CD14-positive monocyte (primary cell): ENCODE measurements at regions not wholly inside any gene's neighbourhood (a gene's known extent, or its start where the extent isn't known, plus 50 kb on each side); places are given as distances from the start of the nearest gene placed in this dataset.

Experiments used
- DNase-seq, 3 donors: peaks; one replicate each; pipeline ENCODE4 v3.0.0-alpha.2; 2011 to 2022
- H2AFZ ChIP-seq: 2 replicates; pipeline ENCODE4 v1.6.0; 2012; ENCODE audit warnings: mild to moderate bottlenecking, low read depth, low read length, inconsistent platforms; ENCODE audit not compliant: insufficient read depth, poor library complexity, severe bottlenecking
- H3K27ac ChIP-seq, 2 donors: 1 replicate in 1 of 2; 2 replicates in 1 of 2; pipeline ENCODE4 v1.5.1; 2012 to 2013; ENCODE audit warnings: low read length in 2 of 2, control low read depth in 1 of 2, inconsistent platforms in 1 of 2, low read depth in 1 of 2, mild to moderate bottlenecking in 1 of 2
- H3K27me3 ChIP-seq, 2 donors: one replicate each; pipeline versions ENCODE4 v1.6.0 to v1.6.1; 2011 to 2013; ENCODE audit warnings: low read length in 2 of 2; ENCODE audit not compliant: control insufficient read depth in 2 of 2, insufficient read depth in 2 of 2
- H3K36me3 ChIP-seq, 2 donors: replicated peaks in 1 of 2; 1 replicate in 1 of 2; 2 replicates in 1 of 2; pipeline versions ENCODE4 v1.5.1 to v1.6.1; 2012 to 2013; ENCODE audit warnings: low read length in 2 of 2, control low read depth in 1 of 2, inconsistent platforms in 1 of 2, mild to moderate bottlenecking in 1 of 2; ENCODE audit not compliant: insufficient read depth in 2 of 2, control insufficient read depth in 1 of 2
- H3K4me1 ChIP-seq, 2 donors: 1 replicate in 1 of 2; 2 replicates in 1 of 2; pipeline versions ENCODE4 v1.5.1 to v1.6.1; 2012 to 2013; ENCODE audit warnings: low read length in 2 of 2, control low read depth in 1 of 2, inconsistent platforms in 1 of 2, mild to moderate bottlenecking in 1 of 2, moderate library complexity in 1 of 2; ENCODE audit not compliant: insufficient read depth in 2 of 2, control insufficient read depth in 1 of 2
- H3K4me2 ChIP-seq: replicated peaks from 2 replicates; pipeline ENCODE3; 2012; ENCODE audit warnings: low read length, moderate library complexity, mild to moderate bottlenecking; ENCODE audit not compliant: poor library complexity, severe bottlenecking; ENCODE audit errors: extremely low read depth
- H3K4me3 ChIP-seq, 3 experiments: fragments of 200-600 bp in 1 of 3; sonication (generic) in 1 of 3; replicated peaks in 1 of 3; 1 replicate in 2 of 3; 2 replicates in 1 of 3; pipeline ENCODE4 v1.5.1; 2011 to 2013; ENCODE audit warnings: low read length in 3 of 3, mild to moderate bottlenecking in 3 of 3, control low read depth in 2 of 3, low read depth in 2 of 3, inconsistent platforms in 1 of 3, moderate library complexity in 1 of 3
- H3K79me2 ChIP-seq: 2 replicates; pipeline ENCODE4 v1.6.0; 2012; ENCODE audit warnings: mild to moderate bottlenecking, control low read depth, inconsistent platforms, low read length, moderate library complexity; ENCODE audit not compliant: insufficient read depth
- H3K9ac ChIP-seq: 2 replicates; pipeline ENCODE4 v1.6.0; 2017; ENCODE audit warnings: low read length, mild to moderate bottlenecking; ENCODE audit not compliant: insufficient read depth, poor library complexity, severe bottlenecking
- H3K9me3 ChIP-seq, 2 donors: replicated peaks in 1 of 2; 1 replicate in 1 of 2; 2 replicates in 1 of 2; pipeline versions ENCODE4 v1.5.1 to v1.6.1; 2012 to 2013; ENCODE audit warnings: low read length in 2 of 2, control low read depth in 1 of 2; ENCODE audit not compliant: control insufficient read depth in 1 of 2, insufficient read depth in 1 of 2
- H4K20me1 ChIP-seq: 2 replicates; pipeline ENCODE4 v1.6.0; 2012; ENCODE audit warnings: mild to moderate bottlenecking, low read length, control low read depth, moderate library complexity; ENCODE audit not compliant: insufficient read depth
- H3K27ac Mint-ChIP-seq, 7 donors: one replicate each; pipeline ENCODE4 v1.8.0; 2020; ENCODE audit warnings: mild to moderate bottlenecking in 7 of 7, mixed read lengths in 7 of 7, moderate library complexity in 6 of 7, inconsistent platforms in 2 of 7
- H3K27me3 Mint-ChIP-seq, 3 donors: one replicate each; pipeline ENCODE4 v1.8.0; 2021 to 2022; ENCODE audit warnings: low read depth in 3 of 3, mild to moderate bottlenecking in 3 of 3, mixed read lengths in 3 of 3, moderate library complexity in 3 of 3, inconsistent platforms in 1 of 3
- H3K36me3 Mint-ChIP-seq, 2 donors: one replicate each; pipeline ENCODE4 v1.8.0; 2020; ENCODE audit warnings: mixed read lengths in 2 of 2, inconsistent platforms in 1 of 2, mild to moderate bottlenecking in 1 of 2
- H3K4me1 Mint-ChIP-seq: one replicate; pipeline ENCODE4 v1.8.0; 2020; ENCODE audit warnings: mild to moderate bottlenecking, mixed read lengths
- H3K4me3 Mint-ChIP-seq, 2 donors: one replicate each; pipeline ENCODE4 v1.8.0; 2020; ENCODE audit warnings: mild to moderate bottlenecking in 2 of 2, mixed read lengths in 2 of 2, moderate library complexity in 1 of 2
- H3K9me3 Mint-ChIP-seq, 7 donors: one replicate each; pipeline ENCODE4 v1.8.0; 2020 to 2022; ENCODE audit warnings: mixed read lengths in 7 of 7, mild to moderate bottlenecking in 6 of 7, moderate library complexity in 6 of 7, inconsistent platforms in 2 of 7
- CTCF ChIP-seq: fragments of 200-600 bp; IDR thresholded peaks from one replicate; pipeline ENCODE4 v1.8.0; 2022; ENCODE audit warnings: antibody characterized with exemption, mild to moderate bottlenecking
- WGBS: methylation state at CpG from one replicate; pipeline ENCODE4 v1.1.5; 2013; ENCODE audit warnings: missing lambda C conversion rate; ENCODE audit not compliant: insufficient coverage; 5-methylcytosine and 5-hydroxymethylcytosine counted together
- intact Hi-C, 2 donors: fragments of 100-400 bp; cut with micrococcal nuclease; formaldehyde crosslinking; loops; one replicate each; pipeline versions ENCODE4 v1.15.0 to v1.15.1; 2023

- no peak overlapping the region for H3K4me3 Mint-ChIP-seq
- 87% methylated on average over 2 of the region's 2 CpGs for WGBS
- H3K9me3 ChIP-seq: peaks cover 0 to 6% of the 10 kb centered on the region in 2 donors
- no peak overlapping the region for H3K27ac ChIP-seq
- H3K27ac Mint-ChIP-seq: no peak overlapping the region
- intact Hi-C loops: no loop called here
- no peaks in the 10 kb centered on the region for H3K79me2 ChIP-seq
- H3K4me3 ChIP-seq: no peak overlapping the region
- H3K36me3 ChIP-seq: no peaks in the 10 kb centered on the region
- no peaks in the 10 kb centered on the region for H3K36me3 Mint-ChIP-seq
- H4K20me1 ChIP-seq: no peaks in the 10 kb centered on the region
- no peaks in the 10 kb centered on the region for H3K4me1 ChIP-seq
- peaks cover 0 to 3% (median 0%) of the 10 kb centered on the region in 3 donors for H3K27me3 Mint-ChIP-seq
- H3K9ac ChIP-seq: no peak overlapping the region
- no peak for TF ChIP-seq CTCF
- DNase-seq: no peak
- H3K4me1 Mint-ChIP-seq: no peaks in the 10 kb centered on the region
- peaks cover 0 to 7% (median 2%) of the 10 kb centered on the region in 7 donors for H3K9me3 Mint-ChIP-seq
- H2AFZ ChIP-seq: no peak overlapping the region
- H3K27me3 ChIP-seq: no peaks in the 10 kb centered on the region
- no peak overlapping the region for H3K4me2 ChIP-seq
Measured at GRCh38 chr18:39178166-39178565, 1612.6 kb upstream of the CELF4 start.

- TF ChIP-seq CTCF: no peak
- Histone ChIP-seq H3K4me3 (no peak overlapping the region), H3K4me2 (no peak overlapping the region), H3K36me3 (no peaks in the 10 kb centered on the region), H3K9me3 (no peaks in the 10 kb centered on the region), H3K79me2 (no peaks in the 10 kb centered on the region), H3K9ac (no peak overlapping the region), H3K4me1 (no peaks in the 10 kb centered on the region), H3K27ac (no peak overlapping the region), H4K20me1 (no peaks in the 10 kb centered on the region), H3K27me3 (no peaks in the 10 kb centered on the region), H2AFZ (no peak overlapping the region)
- DNase-seq: no peak
- H3K4me1 Mint-ChIP-seq: no peaks in the 10 kb centered on the region
- intact Hi-C loops: no loop called here
- WGBS: 71% methylated on average over 1 of the region's 4 CpGs
- peaks cover 0 to 7% (median 2%) of the 10 kb centered on the region in 7 donors for H3K9me3 Mint-ChIP-seq
- no peaks in the 10 kb centered on the region for H3K36me3 Mint-ChIP-seq
- H3K27me3 Mint-ChIP-seq: no peaks in the 10 kb centered on the region
- H3K27ac Mint-ChIP-seq: no peak overlapping the region
- H3K4me3 Mint-ChIP-seq: no peak overlapping the region
Measured at GRCh38 chr18:39172695-39173421, 1607.3 kb upstream of the CELF4 start.
